GM21526 (cell line): ENCODE measurements at regions not wholly inside any gene's neighbourhood (a gene's known extent, or its start where the extent isn't known, plus 50 kb on each side); places are given as distances from the start of the nearest gene placed in this dataset.

ENCODE experiments used
- ATAC-seq: cut with Tn5 transposase; IDR thresholded peaks from one replicate; pipeline ENCODE4 v1.9.1; 2021; ENCODE audit warnings: moderate library complexity; ENCODE audit not compliant: unreplicated experiment, low FRiP score

DNA sequence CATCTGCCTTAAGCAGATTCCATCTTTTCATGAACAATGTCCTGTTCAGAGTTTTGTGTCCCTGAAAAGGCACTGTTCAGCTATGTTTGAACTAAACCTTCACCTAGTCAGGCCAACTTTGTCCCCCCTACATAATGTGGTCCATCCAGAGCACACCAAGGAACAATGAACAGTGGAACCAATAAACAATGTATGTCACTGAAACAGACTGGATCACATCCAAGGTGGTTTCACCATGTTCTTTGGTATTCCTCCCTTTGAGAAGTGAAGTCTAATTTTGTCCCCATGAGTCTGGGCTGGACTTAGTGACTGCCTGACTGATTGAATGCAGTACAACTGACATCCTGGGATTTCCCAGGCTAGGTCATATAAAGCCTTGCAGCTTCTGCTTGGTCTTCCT, 174.5 kb downstream of the SLC24A2 start:
- ATAC-seq: no peak

DNA sequence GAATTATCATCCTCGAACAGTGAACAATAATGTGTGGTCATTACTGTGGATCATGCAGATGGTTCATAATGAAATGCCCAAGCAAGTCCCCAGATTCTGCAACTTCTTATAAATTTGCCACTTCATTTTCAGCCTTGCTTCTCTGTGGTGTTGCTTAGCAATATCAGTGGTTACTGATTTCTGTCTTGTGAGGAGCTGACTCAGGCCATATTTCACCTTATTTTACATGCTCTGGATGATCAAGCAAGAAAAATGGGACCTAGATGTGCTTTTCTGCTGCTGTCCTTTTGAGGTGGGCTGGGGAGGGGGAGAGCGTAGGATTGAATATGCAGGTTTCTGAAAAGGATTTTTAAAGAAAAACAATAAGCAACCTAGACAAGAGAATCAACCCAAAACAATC, 188.3 kb downstream of the SLC24A2 start:
- no peak for ATAC-seq

GRCh38 chr9:19598722-19599121, 189.9 kb downstream of the ACER2 start:
- ATAC-seq: no peak

DNA sequence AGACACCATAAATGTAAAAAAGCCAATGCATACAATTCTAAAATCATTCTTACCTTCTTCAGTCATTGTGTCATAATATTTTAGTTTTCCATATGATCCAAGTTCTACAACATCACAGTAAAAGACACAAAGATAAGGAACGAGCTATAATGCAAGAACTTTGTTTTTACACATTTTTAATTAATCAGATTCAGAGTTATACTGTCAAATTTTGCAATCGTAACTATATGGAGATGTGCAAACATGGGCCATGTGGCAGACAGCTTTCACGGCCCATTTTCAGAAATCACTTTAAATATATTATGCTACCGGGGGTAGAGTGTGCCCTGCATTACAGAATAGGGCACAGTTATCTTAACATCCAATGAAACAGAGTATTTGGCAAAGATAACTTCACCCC, 188.4 kb downstream of the ACER2 start:
- no peak for ATAC-seq

- ATAC-seq: no peak
Measured at GRCh38 chr9:19595003-19595402, 186.2 kb downstream of the ACER2 start.

- no peak for ATAC-seq
Measured at GRCh38 chr9:19587678-19588077, 178.9 kb downstream of the ACER2 start.

DNA sequence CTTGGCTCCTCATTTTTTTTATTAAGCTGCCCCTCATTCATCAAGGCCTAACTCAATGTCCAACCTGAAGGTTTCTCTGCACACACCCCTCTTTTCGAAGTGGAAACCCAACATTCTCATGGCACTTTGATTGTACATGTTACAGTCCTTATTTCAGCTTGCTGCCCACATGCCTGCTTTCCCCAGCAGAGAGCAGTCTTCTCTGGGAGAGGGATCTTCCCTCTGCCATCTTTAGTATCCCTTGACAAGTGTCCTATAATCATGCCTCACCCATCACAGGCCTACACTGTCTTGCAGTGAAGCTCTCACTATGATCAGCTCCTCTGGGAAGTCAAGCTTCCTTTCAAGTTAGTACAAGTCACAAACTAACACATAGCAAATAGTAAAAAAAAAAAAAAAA, 175.1 kb downstream of the ACER2 start:
- no peak for ATAC-seq

- no peak for ATAC-seq
Measured at GRCh38 chr9:19577411-19577810, 168.6 kb downstream of the ACER2 start.

- no peak for ATAC-seq
Measured at GRCh38 chr9:19568946-19569345, 160.1 kb downstream of the ACER2 start.

- no peak for ATAC-seq
Measured at GRCh38 chr9:19564396-19565061, 155.7 kb downstream of the ACER2 start.

DNA sequence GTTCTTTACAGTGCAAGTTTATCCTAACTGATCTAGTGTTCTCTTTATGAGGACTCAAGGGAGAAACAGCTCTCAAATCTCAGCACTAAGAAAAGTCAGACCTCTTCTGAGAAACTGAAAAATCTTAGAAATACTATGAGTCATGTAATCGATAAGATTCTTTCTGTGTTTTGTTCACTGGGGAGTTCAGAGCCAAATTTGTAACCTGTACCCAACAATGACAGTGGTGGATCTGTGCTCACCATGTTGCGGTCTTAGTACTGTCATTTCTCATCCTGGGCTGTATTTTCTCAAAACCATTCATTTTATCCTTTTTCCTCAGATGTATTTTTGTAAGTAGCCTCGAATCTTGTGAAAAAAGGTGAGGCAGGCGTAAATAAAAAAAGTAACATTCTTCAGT, 146.4 kb downstream of the ACER2 start:
- no peak for ATAC-seq

DNA sequence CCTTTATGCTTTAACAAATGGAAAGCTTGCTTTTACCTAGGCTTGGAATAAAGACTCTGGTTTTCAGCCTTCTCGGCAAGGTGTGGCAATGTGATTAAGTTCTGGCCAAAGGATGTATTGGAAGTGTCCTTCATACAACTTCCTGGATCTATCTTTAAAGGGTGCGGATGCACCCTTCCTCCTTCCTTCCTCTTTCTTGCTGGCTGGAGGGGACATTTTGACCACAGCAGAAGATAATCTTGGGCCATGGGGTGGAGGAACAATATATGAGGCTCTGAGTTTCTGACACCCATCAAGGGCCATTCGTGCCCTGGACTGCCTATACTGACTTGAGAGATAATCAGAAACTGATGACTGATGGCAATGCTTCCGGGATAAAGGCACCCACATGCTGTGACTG, 145.7 kb downstream of the ACER2 start:
- no peak for ATAC-seq

DNA sequence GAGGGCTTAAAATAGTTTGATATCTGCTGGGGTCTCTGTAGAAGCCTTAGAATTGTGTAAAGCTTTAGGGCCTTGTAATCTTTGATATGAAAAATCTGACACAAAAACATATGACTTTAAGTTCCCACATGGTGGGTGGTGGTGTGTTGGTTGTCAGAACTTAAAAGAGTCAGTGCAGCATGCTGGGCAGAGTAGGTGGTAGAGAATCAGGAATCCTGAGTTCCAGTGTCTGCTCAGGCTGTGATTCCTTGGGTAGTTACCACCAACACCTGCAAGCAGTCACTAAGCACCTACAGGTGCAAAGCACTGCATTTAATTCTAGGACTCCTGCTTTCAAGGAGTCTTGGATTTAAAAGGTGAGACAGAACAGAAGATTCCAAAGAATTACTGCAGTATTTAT, 144.6 kb downstream of the ACER2 start:
- no peak for ATAC-seq

DNA sequence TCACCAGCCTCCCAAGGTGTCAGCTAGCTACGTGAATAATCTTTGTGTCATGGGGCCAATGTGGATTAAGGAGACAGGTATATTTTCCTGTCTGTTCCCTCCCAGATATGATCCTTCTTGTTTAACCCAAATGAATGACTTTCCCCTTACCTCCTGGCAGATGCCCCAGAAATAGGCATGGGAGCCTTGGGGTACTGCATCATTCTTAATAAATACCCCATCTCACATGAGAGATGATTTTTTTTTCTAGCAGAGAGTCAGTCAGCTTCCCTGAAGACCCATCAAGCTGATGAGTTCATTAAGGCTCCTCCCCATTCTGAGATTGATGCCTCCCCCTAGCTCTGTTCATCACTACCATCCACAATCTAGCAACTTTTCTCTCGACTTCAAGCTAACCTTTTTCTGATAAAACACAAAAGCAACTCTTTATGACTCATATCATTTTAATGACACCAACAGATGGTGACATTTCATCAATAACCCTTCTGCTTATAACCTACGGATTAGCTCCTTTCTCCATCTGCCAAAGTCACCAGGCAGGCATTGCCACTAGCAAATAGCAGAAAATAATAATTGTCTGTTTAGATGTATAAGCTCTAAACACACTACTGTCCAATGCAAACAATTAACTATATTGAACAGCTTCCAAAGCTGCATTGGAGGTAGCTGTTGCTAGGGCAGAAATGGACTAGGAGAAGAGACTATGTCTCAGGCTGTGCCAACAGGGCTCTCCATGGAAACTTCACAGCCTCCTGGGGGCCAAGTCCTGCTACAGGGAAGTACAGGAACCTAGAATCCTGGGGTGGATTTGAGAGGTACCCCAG, 143.7 kb downstream of the ACER2 start:
- ATAC-seq: no peak

GRCh38 chr9:19551124-19551929, 142.5 kb downstream of the ACER2 start:
- ATAC-seq: peak; percentile 71

GRCh38 chr9:19550009-19550408, 141.2 kb downstream of the ACER2 start:
- no peak for ATAC-seq

DNA sequence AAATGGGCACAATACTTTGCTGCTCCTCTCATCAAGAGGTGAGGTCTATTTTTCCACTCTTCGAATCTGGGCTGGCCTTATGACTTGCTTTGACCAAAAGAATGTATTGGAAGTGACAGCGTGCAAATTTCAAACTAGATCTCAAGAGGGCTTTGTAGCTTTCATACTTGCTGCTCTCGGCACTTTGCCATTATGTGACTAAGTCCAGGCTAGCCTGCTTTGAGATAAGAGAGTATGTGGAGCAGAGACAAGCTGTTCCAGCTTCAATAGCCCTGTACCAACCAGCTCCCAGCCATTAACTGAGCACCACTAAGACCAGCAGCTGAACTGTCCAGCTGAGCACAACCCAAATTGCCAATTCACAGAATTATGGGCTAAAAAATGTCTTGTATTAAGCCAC, 124.6 kb downstream of the ACER2 start:
- ATAC-seq: no peak

DNA sequence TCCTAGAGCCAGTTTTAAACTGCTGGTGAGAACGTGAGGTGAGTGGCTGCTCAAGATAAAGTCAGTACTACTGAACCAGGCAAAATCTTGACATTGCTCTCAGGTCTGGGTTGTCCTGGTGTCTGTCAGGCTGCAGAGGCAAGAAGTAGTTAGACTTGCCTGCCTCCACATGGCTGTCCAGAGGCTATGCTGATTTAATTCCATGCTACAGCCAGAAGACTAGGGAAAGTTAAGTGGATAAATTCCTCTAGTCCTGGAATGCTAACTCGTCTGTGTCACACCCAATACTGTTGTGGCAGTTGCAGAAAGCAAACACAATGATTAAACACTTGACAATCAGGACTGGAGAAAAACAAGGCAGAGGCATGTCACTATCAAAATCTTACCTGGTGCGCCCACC, 118.9 kb downstream of the ACER2 start:
- no peak for ATAC-seq

- ATAC-seq: no peak
Measured at GRCh38 chr9:19522558-19522957, 113.7 kb downstream of the ACER2 start.

GRCh38 chr9:19521205-19521604, 112.4 kb downstream of the ACER2 start:
- ATAC-seq: no peak

GRCh38 chr9:19517202-19517942, 108.6 kb downstream of the ACER2 start:
- ATAC-seq: no peak
